H1 (cell line): ENCODE measurements at regions not wholly inside any gene's neighbourhood (a gene's known extent, or its start where the extent isn't known, plus 50 kb on each side); places are given as distances from the start of the nearest gene placed in this dataset.

Experiments used
- BRCA1 ChIP-seq: IDR thresholded peaks from 2 replicates; pipeline ENCODE4 v1.6.1; 2012; ENCODE audit warnings: low read depth, low read length, improper control_type of control experiment
- CEBPB ChIP-seq: IDR thresholded peaks from 2 replicates; pipeline ENCODE4 v1.6.1; 2012; ENCODE audit warnings: low read depth, low read length
- CHD7 ChIP-seq: fragments of 300-600 bp; sonication (generic); IDR thresholded peaks from 2 replicates; pipeline ENCODE4 v1.7.1; 2012; ENCODE audit warnings: low read length, moderate library complexity, mild to moderate bottlenecking, inconsistent platforms; ENCODE audit not compliant: insufficient replicate concordance
- CREB1 ChIP-seq: IDR thresholded peaks from 2 replicates; pipeline ENCODE4 v1.6.1; 2012; ENCODE audit warnings: inconsistent platforms
- EP300 ChIP-seq, 2 experiments: IDR thresholded peaks; 1 replicate in 1 of 2; 2 replicates in 1 of 2; pipeline ENCODE4 v1.6.1; 2011 to 2012; ENCODE audit warnings: low read depth in 2 of 2, low read length in 2 of 2, mild to moderate bottlenecking in 2 of 2, borderline replicate concordance in 1 of 2, inconsistent platforms in 1 of 2, moderate library complexity in 1 of 2
- JUN ChIP-seq: IDR thresholded peaks from 2 replicates; pipeline ENCODE4 v1.6.1; 2011; ENCODE audit warnings: low read depth, mild to moderate bottlenecking, improper control_type of control experiment, low read length
- KDM4A ChIP-seq: IDR thresholded peaks from one replicate; pipeline ENCODE4 v1.7.1; 2012; ENCODE audit warnings: low read depth, mild to moderate bottlenecking, moderate library complexity, low read length, inconsistent platforms; ENCODE audit not compliant: severe bottlenecking
- TAF1 ChIP-seq: IDR thresholded peaks from 2 replicates; pipeline ENCODE4 v1.6.1; 2011; ENCODE audit warnings: mild to moderate bottlenecking, low read depth, low read length
- TCF12 ChIP-seq: IDR thresholded peaks from 2 replicates; pipeline ENCODE4 v1.6.1; 2011; ENCODE audit warnings: low read depth, mild to moderate bottlenecking, low read length
- TEAD4 ChIP-seq: IDR thresholded peaks from 2 replicates; pipeline ENCODE4 v1.6.1; 2012; ENCODE audit warnings: low read depth, low read length, inconsistent platforms, mixed read lengths

- TF ChIP-seq CHD7 (no peak), EP300 (IDR thresholded peaks at IDR 0.05; ENCODE audit: borderline replicate concordance in 1 of 2, low read depth in 2 of 2, low read length in 2 of 2) (no peak), JUN (no peak), TEAD4 (no peak), BRCA1 (no peak), KDM4A (no peak), CEBPB (no peak), CREB1 (no peak), TCF12 (no peak), TAF1 (no peak)
- TF ChIP-seq, all 59 proteins: peak for 0
Observed at GRCh38 chr3:64943866-64944265, 256.1 kb upstream of the ADAMTS9 start (continued).
